NCI-H146 treated with DMSO at 0.1 percent for 48 hours (cell line): ENCODE measurements at regions not wholly inside any gene's neighbourhood (a gene's known extent, or its start where the extent isn't known, plus 50 kb on each side); places are given as distances from the start of the nearest gene placed in this dataset.
"Not testable (repeated sequence)": the region's sequence is repeated elsewhere in the genome, so short reads cannot be mapped to it uniquely, and the experiment has no call there.

Experiments
- DNase-seq: peaks from one replicate; lab custom pipeline; 2025; ENCODE audit not compliant: unreplicated experiment; lab: John Stamatoyannopoulos, UW

- DNase-seq: no peak
Measured at GRCh38 chr13:83825676-83826075, 56.6 kb downstream of the SLITRK1 start.

- DNase-seq: no peak
Measured at GRCh38 chr13:83824560-83824959, 57.7 kb downstream of the SLITRK1 start.

GRCh38 chr13:83824120-83824519 is 58.2 kb downstream of the SLITRK1 start:
- no peak for DNase-seq

- no peak for DNase-seq
Measured at GRCh38 chr13:83819611-83820010, 62.7 kb downstream of the SLITRK1 start.

GRCh38 chr13:83819156-83819555 is 63.1 kb downstream of the SLITRK1 start:
- DNase-seq: no peak

- DNase-seq: no peak
Measured at GRCh38 chr13:83816081-83816480, 66.2 kb downstream of the SLITRK1 start.

GRCh38 chr13:83815598-83815997 is 66.7 kb downstream of the SLITRK1 start:
- DNase-seq: no peak

GRCh38 chr13:83810136-83810535 is 72.1 kb downstream of the SLITRK1 start:
- no peak for DNase-seq

GRCh38 chr13:83804356-83804962 is 77.8 kb downstream of the SLITRK1 start:
- no peak for DNase-seq

GRCh38 chr13:83798731-83799130 is 83.5 kb downstream of the SLITRK1 start:
- no peak for DNase-seq

- DNase-seq: no peak
Measured at GRCh38 chr13:83796364-83796763, 85.9 kb downstream of the SLITRK1 start.

- DNase-seq: no peak
Measured at GRCh38 chr13:83794583-83794982, 87.7 kb downstream of the SLITRK1 start.

- no peak for DNase-seq
Measured at GRCh38 chr13:83780227-83780626, 102.0 kb downstream of the SLITRK1 start.

GRCh38 chr13:83773961-83774360 is 108.3 kb downstream of the SLITRK1 start:
- DNase-seq: no peak

- DNase-seq: no peak
Measured at GRCh38 chr13:83765796-83766195, 116.5 kb downstream of the SLITRK1 start.

GRCh38 chr13:83761631-83762030 is 120.6 kb downstream of the SLITRK1 start:
- DNase-seq: no peak

- DNase-seq: not testable (repeated sequence)
Measured at GRCh38 chr13:83755210-83755609, 127.1 kb downstream of the SLITRK1 start.

- DNase-seq: no peak
Measured at GRCh38 chr13:83753912-83754624, 128.2 kb downstream of the SLITRK1 start.

GRCh38 chr13:83752141-83752540 is 130.1 kb downstream of the SLITRK1 start:
- no peak for DNase-seq

- DNase-seq: no peak
Measured at GRCh38 chr13:83740622-83741021, 141.7 kb downstream of the SLITRK1 start.

- DNase-seq: no peak
Measured at GRCh38 chr13:83738407-83738806, 143.9 kb downstream of the SLITRK1 start.

- DNase-seq: no peak
Measured at GRCh38 chr13:83733293-83733692, 149.0 kb downstream of the SLITRK1 start.

- DNase-seq: no peak
Measured at GRCh38 chr13:83732755-83733154, 149.5 kb downstream of the SLITRK1 start.
